ENCODE measurements at regions not wholly inside any gene's neighbourhood (a gene's known extent, or its start where the extent isn't known, plus 50 kb on each side); places are given as distances from the start of the nearest gene placed in this dataset.

DNA sequence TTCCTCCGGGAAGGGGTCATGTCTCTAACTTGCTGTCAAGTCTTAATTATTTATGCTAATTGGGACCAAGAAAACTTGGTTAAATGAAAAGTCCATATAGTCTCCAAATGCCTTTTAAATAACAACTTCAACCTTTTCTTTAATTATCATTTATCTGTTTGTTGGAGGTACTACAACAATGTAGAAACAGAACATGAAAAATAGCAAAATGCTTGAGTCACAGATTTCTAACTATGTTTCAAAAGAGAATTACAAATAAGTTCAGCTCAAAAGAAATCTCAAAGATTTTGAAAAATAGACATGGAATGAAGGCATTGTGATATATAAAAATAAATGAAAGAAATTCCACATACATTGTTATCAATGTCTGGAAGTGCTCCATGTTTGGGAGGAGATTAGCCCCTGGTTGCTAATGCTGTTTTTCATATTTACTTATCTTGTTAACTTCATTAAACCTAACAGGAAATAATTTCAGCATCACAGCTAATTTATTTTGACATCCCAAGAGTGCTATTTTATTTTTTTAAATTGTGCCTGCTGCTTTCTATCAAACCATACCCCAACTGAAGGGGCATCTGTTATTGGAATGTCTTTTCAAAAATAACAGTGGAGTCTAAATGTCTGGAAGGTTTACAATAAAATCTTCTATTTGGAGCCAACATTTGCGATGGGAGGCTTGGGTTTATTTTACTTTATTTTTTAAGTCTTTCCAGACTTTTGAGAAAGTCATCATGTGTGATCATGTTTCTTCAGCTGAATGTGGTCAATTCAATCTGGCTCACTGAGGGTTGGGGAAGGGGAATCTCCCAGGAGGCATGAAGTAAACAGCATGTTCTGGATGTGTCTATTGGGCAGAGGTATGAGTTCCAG lies 53.1 kb upstream of the ANKRD55 start:
- DNase-seq: no peak

GRCh38 chr5:56282951-56283350 lies 49.8 kb upstream of the ANKRD55 start:
- DNase-seq: no peak

Data from activated naive CD4-positive, alpha-beta T cell treated with anti-CD3 and anti-CD28 coated beads, Interleukin-2, amount 50 U/mL, for 16 hours (primary cell).